IMR-90 (cell line): ENCODE measurements at regions not wholly inside any gene's neighbourhood (a gene's known extent, or its start where the extent isn't known, plus 50 kb on each side); places are given as distances from the start of the nearest gene placed in this dataset.

Experiments
- ATAC-seq: fragments of 200-7000 bp; cut with Tn5 transposase; 2 replicates; pipeline ENCODE4 v1.9.1; 2020; ENCODE audit warnings: low read depth, mild to moderate bottlenecking, moderate library complexity
- BruUV-seq: library from RNA; stranded (reverse); fragments of 400-500 nt; replicated peaks from 2 replicates; lab custom pipeline; 2021; lab: Mats Ljungman, UMichigan
- CTCF ChIA-PET: fragments of 300-600 bp; formaldehyde crosslinking; extraction: SDS; loops from one replicate; lab custom pipeline; 2021; ENCODE audit warnings: antibody characterized with exemption; lab: Yijun Ruan, JAX
- POLR2A ChIA-PET: fragments of 300-600 bp; sonication (Branson Sonifier 250); formaldehyde crosslinking; loops from one replicate; lab custom pipeline; 2022; ENCODE audit warnings: antibody characterized with exemption; ENCODE audit not compliant: unreplicated experiment; lab: Charles Lee
- DNase-seq: peaks from one replicate; pipeline ENCODE4 v3.0.0; 2013
- H2AFZ ChIP-seq: replicated peaks from 2 replicates; pipeline ENCODE3; 2013; ENCODE audit warnings: low read length, mild to moderate bottlenecking; ENCODE audit not compliant: poor library complexity
- H2AK5ac ChIP-seq: 2 replicates; pipeline ENCODE4 v1.6.1; 2013; ENCODE audit warnings: low read depth, low read length, inconsistent platforms
- H2AK9ac ChIP-seq: replicated peaks from 2 replicates; pipeline ENCODE3; 2013; ENCODE audit warnings: mild to moderate bottlenecking, low read depth, low read length, moderate library complexity; ENCODE audit not compliant: poor library complexity
- H2BK120ac ChIP-seq: 2 replicates; pipeline ENCODE4 v1.6.1; 2013; ENCODE audit warnings: low read depth, low read length, inconsistent platforms
- H2BK15ac ChIP-seq: 3 replicates; pipeline ENCODE4 v1.6.1; 2013; ENCODE audit warnings: low read depth, low read length, inconsistent platforms
- H2BK20ac ChIP-seq: 2 replicates; pipeline ENCODE4 v1.6.1; 2013; ENCODE audit warnings: low read depth, mild to moderate bottlenecking, inconsistent platforms, low read length, moderate library complexity
- H2BK5ac ChIP-seq: 2 replicates; pipeline ENCODE4 v1.6.1; 2013; ENCODE audit warnings: mild to moderate bottlenecking, low read depth, low read length, inconsistent platforms; ENCODE audit not compliant: poor library complexity, severe bottlenecking
- H3K14ac ChIP-seq: replicated peaks from 2 replicates; pipeline ENCODE4 v1.6.1; 2013; ENCODE audit warnings: low read depth, low read length, inconsistent platforms
- H3K18ac ChIP-seq: 2 replicates; pipeline ENCODE4 v1.6.1; 2013; ENCODE audit warnings: low read depth, low read length, control low read depth
- H3K23ac ChIP-seq: 2 replicates; pipeline ENCODE4 v1.6.1; 2013; ENCODE audit warnings: low read depth, low read length, inconsistent platforms
- H3K27ac ChIP-seq: 2 replicates; pipeline ENCODE4 v1.5.1; 2013; ENCODE audit warnings: mild to moderate bottlenecking, control low read depth, low read length; ENCODE audit not compliant: insufficient read depth
- H3K27me3 ChIP-seq: 2 replicates; pipeline ENCODE4 v1.6.1; 2013; ENCODE audit warnings: low read length; ENCODE audit not compliant: control insufficient read depth, insufficient read depth
- H3K36me3 ChIP-seq: 2 replicates; pipeline ENCODE4 v1.6.1; 2013; ENCODE audit warnings: low read length, mixed read lengths; ENCODE audit not compliant: control insufficient read depth, insufficient read depth
- H3K4ac ChIP-seq: 2 replicates; pipeline ENCODE4 v1.6.1; 2013; ENCODE audit warnings: low read depth, low read length, inconsistent platforms
- H3K4me1 ChIP-seq: 2 replicates; pipeline ENCODE4 v1.6.1; 2013; ENCODE audit warnings: low read length, mixed read lengths; ENCODE audit not compliant: control insufficient read depth, insufficient read depth
- H3K4me2 ChIP-seq: 2 replicates; pipeline ENCODE4 v1.6.1; 2013; ENCODE audit warnings: low read depth, mild to moderate bottlenecking, control low read depth, low read length, moderate library complexity
- H3K4me3 ChIP-seq: 2 replicates; pipeline ENCODE4 v1.5.1; 2013; ENCODE audit warnings: low read depth, mild to moderate bottlenecking, control low read depth, low read length, moderate library complexity; ENCODE audit not compliant: insufficient read depth
- H3K56ac ChIP-seq: 2 replicates; pipeline ENCODE4 v1.6.1; 2013; ENCODE audit warnings: low read length, inconsistent platforms; ENCODE audit not compliant: insufficient read depth; ENCODE audit errors: extremely low read depth
- H3K79me1 ChIP-seq, 2 experiments: 2 replicates each; pipeline ENCODE4 v1.6.1; 2013; ENCODE audit warnings: low read length in 2 of 2, inconsistent platforms in 1 of 2, low read depth in 1 of 2
- H3K9ac ChIP-seq: 2 replicates; pipeline ENCODE4 v1.6.1; 2013; ENCODE audit warnings: low read depth, low read length, control low read depth
- H3K9me1 ChIP-seq: 2 replicates; pipeline ENCODE4 v1.6.1; 2013; ENCODE audit warnings: low read length, inconsistent platforms; ENCODE audit not compliant: insufficient read depth
- H3K9me3 ChIP-seq: 2 replicates; pipeline ENCODE4 v1.6.1; 2013; ENCODE audit warnings: low read length; ENCODE audit not compliant: control insufficient read depth, insufficient read depth
- H4K20me1 ChIP-seq: 2 replicates; pipeline ENCODE4 v1.6.1; 2013; ENCODE audit warnings: low read length, inconsistent platforms; ENCODE audit not compliant: insufficient read depth
- H4K5ac ChIP-seq: 2 replicates; pipeline ENCODE4 v1.6.1; 2013; ENCODE audit warnings: mild to moderate bottlenecking, low read depth, low read length, control low read depth
- H4K8ac ChIP-seq, 2 experiments: 2 replicates each; pipeline ENCODE4 v1.6.1; 2013; ENCODE audit warnings: low read depth in 2 of 2, low read length in 2 of 2, control low read depth in 1 of 2, inconsistent platforms in 1 of 2
- H4K91ac ChIP-seq: 2 replicates; pipeline ENCODE4 v1.6.1; 2013; ENCODE audit warnings: low read depth, low read length, inconsistent platforms; ENCODE audit not compliant: insufficient read depth
- POLR2A ChIP-seq: IDR thresholded peaks from 2 replicates; pipeline ENCODE4 v1.6.1; 2012; ENCODE audit warnings: mild to moderate bottlenecking, low read depth, low read length
- WGBS, 2 experiments: methylation state at CpG; one replicate each; pipeline versions ENCODE4 v1.1.5 to v1.1.7; 2013; ENCODE audit warnings: missing lambda C conversion rate in 2 of 2; ENCODE audit not compliant: insufficient read length in 1 of 2; ENCODE audit errors: extremely low coverage in 2 of 2; 5-methylcytosine and 5-hydroxymethylcytosine counted together
- dilution Hi-C: fragments of 300-500 bp; cut with HindIII; formaldehyde crosslinking; loops from one replicate; pipeline ENCODE4 v1.14.3; 2018; ENCODE audit warnings: low sequenced_read_pairs; ENCODE audit not compliant: unreplicated experiment
- in situ Hi-C: fragments of 300-500 bp; cut with MboI; formaldehyde crosslinking; loops from 3 replicates; pipeline ENCODE4 v1.14.3; 2019; ENCODE audit warnings: low sequenced_read_pairs, inconsistent platforms, mixed read lengths
- intact Hi-C: fragments of 100-400 bp; cut with micrococcal nuclease; formaldehyde crosslinking; loops from 2 replicates; pipeline ENCODE4 v1.10.0; 2022

DNA sequence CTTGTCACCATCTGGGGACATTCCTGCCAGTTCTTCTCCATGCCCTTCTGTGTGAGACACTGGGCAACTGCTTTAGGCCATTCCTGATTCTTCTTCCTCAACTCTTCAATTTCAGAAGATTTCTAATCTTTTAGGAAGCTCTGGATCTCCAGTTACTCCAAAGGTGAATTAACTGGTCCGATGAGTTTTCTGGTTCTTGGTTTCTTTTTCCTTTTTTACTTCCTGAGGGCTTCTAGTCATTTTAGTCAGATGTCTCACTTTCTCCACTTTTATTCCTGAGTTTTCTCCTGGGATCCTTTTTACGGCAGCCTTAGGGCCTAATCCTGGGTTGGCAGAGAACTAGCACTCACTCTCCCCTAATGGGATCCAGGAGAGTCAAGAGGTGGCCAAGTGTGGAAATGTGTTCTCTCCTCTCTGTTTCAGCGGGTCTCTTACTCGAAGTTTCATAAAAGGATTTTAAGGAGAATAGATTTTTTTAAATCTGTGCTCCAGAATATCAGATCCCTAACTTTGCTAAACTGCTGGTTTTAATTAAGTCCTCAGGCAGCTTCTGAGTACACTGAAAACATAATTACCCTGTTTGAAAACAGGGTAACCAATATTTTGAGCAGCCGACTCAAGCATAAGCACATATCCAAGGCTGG, 107.6 kb downstream of the RMI2 start:
- DNase-seq: no peak
- no TSS peak for BruUV-seq

More for the DNA sequence above, 107.6 kb downstream of the RMI2 start:
- Histone ChIP-seq H4K20me1 (no peaks in the 10 kb centered on the region), H2BK120ac (no peak overlapping the region), H3K4me3 (no peak overlapping the region), H3K4me1 (no peaks in the 10 kb centered on the region), H4K91ac (no peak overlapping the region), H3K56ac (no peak overlapping the region), H4K5ac (no peak overlapping the region), H3K9ac (no peak overlapping the region), H2BK20ac (no peak overlapping the region), H3K14ac (no peak overlapping the region), H3K9me3 (no peaks in the 10 kb centered on the region), H2AK5ac (no peak overlapping the region), H3K4me2 (no peak overlapping the region), H2AK9ac (no peak overlapping the region), H2BK15ac (no peak overlapping the region), H3K9me1 (no peaks in the 10 kb centered on the region), H4K8ac (no peak overlapping the region), H2AFZ (no peak overlapping the region), H3K4ac (no peak overlapping the region), H2BK5ac (no peak overlapping the region), H3K23ac (no peak overlapping the region), H3K36me3 (no peaks in the 10 kb centered on the region), H3K27me3 (peaks cover 39% of the 10 kb centered on the region), H3K18ac (no peak overlapping the region), H3K27ac (no peak overlapping the region), H3K79me1 (no peaks in the 10 kb centered on the region)
- no peak for ATAC-seq
- ChIA-PET POLR2A (no interaction called here), CTCF (no interaction called here)
- intact Hi-C loops: no loop called here
- no CpG with 5 or more reads among the region's 5 CpGs for WGBS, 2 experiments
- in situ Hi-C loops: no loop called here
- dilution Hi-C loops: no loop called here
- no peak for TF ChIP-seq POLR2A
